ENCODE measurements at regions not wholly inside any gene's neighbourhood (a gene's known extent, or its start where the extent isn't known, plus 50 kb on each side); places are given as distances from the start of the nearest gene placed in this dataset.

DNA sequence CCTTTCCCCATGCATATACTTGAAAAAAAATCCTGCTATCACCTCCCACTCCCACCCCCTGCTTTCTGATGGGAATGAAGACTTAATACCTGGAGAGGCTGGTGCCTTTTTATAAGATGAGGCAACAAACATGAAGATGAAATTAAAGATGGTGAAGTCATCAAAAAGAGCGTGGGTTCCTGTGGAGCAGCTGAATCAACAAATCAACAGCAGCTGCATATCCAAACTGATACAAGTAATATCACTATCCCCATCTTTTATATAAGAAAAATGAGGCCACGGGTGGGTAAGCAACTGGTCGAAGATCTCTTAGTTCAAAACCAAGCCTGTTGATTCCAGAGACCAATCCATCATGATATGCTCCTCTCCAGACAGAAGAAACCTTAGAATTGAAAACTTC lies 268.5 kb downstream of the ENC1 start:
- no peak for DNase-seq

DNA sequence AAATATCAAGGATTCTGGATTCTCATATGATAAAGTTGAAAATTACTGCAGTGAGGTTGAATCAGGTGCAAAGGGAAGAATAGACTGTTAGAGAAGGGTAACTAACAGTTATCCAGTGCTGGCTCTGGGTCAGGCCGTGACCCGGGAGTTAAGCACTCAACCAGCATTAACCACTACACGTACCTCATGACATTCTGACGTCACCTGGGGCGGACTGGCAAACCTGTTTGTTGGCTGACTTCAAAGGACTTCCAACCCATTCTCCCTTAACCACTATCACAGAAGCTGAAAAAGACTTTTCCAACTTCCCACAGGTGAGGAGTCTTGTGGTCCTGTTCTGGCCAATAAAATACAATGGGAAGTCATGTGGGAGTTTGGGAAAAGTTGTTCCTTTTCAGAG lies 268.9 kb downstream of the ENC1 start:
- no peak for DNase-seq

DNA sequence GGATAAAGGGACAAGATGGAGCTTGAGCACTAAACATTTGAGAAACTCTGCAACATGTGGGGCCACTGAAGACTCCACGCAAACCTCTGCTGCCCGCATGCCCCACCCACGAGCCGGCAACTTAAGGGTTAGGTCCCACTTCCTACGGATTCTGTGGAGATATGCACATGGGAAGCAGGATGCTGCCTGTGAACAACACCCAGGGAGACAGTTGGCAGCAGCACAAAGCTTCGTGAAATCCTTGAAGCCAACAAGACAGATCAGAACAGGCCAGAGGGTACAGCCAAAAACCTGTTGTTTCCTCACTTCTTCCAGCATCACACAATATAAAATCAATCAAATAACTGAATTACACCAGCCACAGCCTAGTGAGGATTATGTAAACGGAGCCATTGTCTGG lies 270.4 kb downstream of the ENC1 start:
- no peak for DNase-seq

DNA sequence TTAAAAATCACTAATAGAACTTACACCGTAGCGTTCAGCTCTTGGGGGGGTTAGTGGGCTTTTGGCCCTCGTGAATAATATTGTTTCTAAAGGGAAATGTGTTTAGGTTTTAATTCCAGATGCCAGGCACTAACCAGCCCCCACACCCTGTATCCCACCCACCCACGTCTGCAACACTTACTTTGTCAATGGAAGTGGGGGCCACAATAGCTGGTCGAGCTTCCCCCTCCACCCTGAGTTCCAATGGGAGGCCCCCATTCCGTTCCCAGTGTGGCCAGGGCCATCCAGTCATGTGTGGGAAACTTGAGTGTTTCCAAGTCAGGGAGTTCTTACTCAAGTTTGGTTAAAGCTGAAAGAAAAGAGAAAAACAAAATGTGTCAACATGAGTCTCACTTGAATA lies 271.4 kb downstream of the ENC1 start:
- DNase-seq: no peak

DNA sequence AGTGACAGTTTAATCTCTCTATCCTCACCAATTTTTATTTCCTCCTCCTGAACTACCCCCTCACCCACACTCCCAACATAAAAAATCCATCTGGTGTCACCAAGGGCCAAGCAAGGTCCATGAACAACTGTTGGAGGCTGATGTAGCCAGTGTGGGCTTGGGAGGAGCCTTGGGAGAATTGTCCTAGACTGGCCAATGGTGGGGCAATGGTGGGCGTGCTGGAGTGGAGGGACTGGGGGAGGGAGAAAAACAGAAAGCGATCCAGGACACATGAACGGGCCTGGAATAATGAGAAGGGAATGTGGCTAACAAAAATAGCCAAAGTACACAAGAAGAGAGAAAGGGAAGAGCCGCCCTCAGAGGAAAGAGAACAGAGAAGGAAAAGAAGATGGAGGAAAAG lies 272.6 kb downstream of the ENC1 start:
- no peak for DNase-seq

DNA sequence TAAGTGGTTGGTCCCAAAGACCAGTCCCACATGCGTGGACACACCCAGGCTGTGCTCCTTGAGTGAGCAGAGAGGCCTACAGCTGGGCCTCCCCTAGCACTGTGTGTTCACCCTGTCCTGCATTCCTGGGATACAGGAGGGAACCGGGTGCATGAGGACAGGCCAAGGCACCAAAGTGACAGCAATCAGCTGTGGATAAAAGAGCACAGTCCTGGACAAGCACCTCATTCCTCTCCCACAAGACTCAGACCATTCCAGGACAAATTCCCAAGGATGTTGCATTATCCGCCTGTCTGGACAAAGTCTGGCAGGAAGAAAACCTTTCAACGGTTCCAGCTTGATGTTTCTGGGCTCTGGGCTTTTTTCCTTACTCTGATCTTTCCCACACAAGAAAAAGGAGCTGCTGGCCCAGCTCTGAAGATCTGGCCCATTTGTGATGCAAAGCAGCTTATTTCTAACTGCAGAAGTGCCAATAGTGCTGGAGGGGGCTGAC lies 273.2 kb downstream of the ENC1 start:
- DNase-seq: no peak

DNA sequence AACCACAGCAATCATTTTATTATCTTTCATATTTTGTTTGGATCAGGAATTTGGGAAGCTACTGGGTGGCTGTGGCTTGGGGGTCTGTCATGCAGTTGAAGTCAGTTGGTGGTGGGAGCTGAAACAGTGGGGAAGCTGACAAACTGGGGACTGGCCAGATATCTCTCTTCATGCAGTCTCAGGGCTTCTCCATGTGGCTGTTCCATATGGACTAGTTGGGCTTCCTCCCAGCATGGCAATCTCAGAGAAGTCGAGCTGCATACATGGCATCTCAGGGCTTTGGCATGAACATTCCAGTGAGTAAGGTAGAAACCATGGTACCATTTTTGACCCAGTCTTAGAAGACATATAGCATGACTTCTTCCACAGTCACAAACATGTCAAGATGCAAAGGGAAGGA lies 274.8 kb downstream of the ENC1 start:
- no peak for DNase-seq

DNA sequence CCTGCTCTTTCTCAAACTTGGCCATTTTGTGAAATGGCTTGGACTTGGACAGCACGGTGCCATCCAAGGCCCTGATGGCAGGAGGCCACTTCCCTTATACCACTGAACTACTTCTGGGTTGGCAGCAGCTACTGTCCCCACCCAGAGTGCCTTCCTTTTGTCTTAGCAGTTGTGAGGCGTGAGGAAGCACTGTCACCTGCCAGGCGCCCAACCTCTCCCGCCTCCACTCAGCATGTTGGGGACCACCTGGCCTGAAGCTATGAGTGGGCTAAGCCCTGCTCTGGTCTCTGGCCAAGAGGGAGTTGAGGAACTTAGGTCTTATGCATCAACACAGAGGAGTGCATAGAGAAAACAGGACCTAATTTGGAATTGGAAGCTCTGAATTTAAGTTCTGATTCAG lies 276.0 kb downstream of the ENC1 start:
- DNase-seq: no peak

DNA sequence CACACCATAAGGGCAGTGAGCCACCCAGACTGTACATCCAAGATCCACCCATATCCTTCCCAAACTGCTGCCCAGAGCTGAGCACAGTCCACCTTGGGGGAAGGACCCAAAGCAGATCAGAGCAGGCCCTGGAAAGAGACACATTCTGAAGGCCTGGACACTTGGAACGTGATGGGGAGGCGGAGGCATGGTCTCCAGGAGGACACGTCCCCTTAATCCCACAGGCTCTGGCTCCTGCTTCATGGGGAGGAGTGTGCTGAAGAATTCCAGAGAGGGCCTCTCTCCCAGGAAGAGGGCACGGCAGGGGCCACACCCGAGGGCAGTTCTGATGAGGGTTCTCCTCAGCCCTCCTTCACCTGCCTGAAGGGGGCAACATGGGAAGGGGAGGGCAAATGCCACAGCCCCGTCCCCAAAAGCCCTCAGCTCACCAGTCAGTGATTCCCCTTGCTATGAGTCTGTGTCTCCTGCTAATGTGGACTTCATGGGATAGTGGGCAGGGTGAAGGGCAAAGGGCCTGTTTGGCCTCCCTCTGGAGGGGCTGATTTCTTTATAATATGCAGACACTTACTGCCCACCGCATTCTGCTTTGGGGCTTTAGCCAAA lies 276.8 kb downstream of the ENC1 start:
- no peak for DNase-seq

DNA sequence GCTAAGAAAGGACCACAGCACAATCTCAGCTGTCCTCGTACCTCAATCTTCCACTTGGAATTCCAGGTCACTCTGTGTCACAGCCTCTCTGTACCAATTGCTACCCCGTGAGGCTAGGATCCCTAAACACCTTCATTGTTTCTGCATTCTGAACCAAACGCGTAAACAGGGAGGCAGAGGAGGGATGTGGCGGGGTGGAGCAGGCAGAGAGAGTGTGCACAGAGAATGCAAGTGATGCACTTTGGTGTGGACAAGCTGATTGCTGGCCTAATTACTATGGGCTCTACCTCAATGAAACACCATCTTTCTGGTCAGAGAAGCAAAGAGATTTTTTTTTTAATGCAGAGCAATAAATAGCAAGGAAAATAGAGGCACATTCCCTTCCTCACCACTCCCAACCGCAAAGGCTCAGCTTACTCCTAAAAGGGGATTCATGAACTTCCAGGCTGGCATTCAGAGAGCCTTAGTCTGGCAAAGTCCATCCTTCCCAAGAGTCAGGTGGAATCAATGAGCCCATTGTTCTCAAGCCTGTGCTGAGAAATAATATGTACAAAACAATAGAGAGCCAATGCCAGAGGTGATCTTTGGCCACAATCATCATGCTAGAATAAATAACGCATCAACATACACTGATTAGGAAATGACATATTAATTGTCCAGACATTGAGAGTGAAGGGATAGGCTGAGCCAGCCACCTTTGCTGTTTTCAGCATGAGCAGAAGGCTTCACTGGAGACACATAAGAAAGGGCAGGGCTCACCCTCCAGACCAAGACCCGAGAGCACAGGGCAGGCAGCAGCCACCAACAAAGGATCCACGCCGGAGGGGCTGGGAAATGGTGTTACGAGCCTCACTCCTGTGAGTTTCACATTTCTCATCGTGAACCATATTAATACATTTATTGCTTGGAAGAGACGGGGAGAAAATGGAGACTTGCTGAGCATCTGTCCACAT lies 278.8 kb downstream of the ENC1 start:
- no peak for DNase-seq

DNA sequence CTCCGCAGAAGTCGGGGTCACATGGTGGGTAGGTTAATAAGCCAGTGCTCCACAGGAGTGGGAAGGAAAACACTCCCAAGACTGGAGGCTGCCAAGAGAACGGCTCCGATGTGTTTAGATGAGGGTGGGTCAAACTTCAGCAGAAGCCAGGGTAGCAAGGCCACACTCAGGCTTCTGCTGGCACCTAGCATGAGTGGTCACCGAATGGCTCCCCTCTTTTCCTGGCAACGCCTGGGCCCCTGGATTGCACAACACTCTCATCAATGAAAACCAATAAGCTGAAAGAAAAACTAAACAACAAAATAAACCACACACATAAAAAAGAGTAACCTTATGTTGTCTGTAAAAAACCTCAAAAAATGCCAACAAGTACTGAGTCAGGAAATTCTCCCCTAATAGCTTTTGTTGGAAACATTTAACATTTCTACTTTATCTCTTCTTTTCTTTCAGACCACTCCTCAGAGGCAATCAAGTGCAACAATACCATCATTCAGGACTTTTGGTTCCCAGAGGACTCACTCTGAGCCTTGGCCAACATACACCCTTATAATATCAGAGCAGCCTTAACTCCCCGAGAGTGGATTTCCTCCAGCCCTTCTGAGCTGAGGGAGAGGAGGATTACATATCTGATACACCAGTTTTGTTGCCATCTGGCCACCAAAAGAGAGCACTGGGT lies 279.9 kb downstream of the ENC1 start:
- no peak for DNase-seq

DNA sequence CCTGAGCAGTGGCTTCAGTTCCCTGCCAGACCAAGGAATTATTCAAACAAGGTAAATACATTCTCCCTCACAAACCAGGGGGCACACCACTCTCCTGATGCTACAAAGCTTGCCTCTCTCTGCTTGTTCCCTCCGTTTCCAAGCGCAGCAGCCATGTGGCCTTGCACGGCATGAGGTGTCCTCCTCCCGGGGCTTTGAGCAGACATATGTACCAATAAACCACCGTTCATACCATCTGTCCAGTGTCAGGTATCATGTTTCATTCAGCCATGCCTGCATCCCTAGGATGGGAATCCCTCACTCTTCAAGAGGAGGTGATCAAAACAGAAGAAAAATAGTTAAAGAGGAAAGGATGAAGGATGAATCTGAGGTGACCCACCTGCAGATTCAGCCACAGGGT lies 282.7 kb downstream of the ENC1 start:
- no peak for DNase-seq

DNA sequence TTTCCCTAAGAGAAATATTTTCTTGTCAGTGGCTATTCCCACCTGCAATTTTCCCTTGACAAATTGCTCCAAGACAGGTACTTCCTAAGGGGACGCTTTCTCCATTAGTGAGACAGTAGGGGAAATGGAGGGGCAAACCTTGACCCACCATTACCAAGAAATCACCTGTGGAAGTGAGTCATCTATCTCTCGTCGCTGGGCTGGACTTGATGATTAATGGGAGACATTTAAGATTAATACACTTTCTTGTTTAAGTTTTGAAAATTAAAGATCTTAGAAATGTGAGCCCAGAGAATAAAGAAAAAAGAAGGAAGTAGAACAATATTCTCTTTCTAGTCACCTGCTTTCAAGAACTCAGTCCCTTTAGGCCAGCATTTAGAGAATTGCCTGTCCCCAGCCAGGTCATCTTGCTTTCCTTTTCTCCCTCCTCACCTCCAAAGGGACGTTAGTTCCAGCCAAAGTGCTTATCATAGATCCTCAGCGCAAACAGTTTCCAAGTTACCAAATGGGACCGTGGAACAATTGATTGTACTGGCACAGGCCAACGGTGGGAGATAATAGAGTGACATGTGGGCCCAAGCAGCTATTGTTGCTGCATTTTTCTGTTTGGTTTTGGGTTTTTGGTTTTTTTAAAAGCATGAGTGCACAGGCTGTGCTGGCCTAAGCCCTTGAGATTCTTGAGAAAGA lies 284.4 kb downstream of the ENC1 start:
- DNase-seq: no peak

DNA sequence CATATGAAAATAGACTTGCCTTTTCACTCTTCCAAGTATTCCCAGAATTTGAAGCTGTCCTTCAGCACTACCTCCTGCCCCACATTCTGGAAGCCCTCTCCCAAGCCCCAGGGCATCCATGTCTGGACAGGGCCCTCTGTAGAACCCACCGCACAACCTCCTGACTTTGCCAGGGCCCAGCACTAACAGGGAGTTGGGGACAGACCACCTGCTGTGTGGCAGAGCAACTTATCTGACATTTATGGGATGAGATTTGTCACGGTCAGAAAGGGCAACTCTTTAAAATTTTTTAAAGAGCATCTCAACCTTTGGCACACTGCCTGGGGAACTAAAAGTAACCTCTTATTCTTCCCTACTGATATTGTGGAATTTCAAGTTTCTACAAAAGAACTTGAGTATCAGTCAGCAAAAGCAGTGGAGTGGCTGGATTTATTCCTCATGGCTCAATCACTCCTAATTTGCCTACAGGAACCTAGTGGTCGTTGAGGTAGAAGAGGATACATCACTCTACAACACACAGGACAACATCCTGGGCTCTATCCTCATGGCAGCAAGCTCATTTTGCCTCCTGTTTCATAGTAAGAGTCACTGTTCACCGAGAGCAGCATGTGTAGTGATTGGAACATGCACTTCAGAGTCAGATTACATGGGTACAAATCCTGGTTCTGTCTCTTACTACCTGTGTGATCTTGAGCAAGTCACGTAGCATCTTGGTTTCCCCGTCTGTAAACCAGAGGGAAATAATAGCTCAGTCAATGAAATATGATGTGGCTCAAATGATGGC lies 285.3 kb downstream of the ENC1 start:
- DNase-seq: no peak

DNA sequence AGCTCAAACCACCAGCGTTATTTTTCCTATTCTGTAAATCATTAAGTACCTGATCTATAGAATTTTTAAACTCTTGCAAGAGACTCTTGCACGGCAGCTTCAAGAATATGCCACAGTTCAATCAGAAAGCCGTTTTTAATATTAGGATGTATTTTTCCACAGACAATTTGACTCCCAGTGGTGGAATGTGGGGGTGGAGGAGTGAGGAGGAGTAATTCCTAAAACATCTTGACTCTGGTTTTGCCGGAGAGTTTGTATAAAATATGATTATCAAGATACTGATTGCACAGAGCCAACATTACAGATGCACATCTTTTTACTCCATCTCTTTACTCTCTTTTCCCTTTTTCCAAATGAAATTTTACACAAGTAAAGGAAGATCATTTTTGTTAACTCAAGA lies 288.3 kb downstream of the ENC1 start:
- DNase-seq: no peak

DNA sequence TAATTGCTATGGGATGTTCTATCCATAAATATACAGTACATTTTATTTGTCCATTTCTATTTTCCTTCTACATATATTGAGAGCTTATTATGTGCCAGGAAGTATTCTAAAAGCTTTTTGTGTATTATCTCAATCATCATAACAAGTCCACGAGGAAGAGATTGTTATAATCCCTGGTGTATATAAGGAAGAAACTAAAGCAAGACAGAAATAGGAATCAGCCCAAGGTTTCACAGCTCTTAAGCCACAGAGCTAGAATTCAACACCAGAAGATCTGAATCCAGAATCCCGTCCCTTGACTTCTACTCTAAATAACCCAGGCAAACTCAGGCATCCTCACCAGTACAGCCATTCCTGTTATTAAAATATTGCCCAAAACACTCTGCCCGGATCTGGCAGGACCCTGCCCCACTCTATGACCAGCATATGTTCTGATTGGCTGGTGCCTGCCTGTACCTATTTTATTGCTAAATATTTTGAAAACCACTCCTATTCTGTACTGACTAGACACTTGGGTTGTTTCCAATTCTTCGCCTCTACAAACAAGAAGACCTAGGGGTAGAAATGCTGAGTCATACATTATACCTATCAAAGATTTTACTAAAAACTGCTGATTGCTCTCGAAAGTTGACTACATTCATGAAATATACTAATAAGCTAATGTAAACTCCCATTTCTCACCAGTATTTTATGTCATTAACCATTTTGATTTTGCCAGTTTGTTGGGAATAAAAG lies 297.4 kb downstream of the ENC1 start:
- DNase-seq: no peak

DNA sequence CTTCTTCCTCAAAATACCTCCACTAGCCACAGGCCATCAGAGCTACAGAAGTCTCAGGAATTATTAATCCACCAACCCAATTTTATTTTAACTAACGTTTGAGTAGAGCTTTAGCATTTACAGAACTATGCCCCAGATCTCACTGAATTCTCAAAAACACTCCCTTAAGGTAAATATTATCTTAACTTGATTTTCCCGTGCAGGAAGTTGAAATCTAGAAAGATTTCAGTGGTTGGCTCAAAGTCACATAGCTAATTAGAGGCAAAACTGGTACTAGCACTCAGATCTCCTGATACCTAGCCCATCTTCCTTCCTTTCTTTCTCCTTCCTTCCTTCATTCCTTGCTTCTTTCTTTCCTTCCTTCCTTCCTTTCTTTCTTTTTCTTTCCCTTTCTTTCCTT lies 298.3 kb downstream of the ENC1 start:
- no peak for DNase-seq

DNA sequence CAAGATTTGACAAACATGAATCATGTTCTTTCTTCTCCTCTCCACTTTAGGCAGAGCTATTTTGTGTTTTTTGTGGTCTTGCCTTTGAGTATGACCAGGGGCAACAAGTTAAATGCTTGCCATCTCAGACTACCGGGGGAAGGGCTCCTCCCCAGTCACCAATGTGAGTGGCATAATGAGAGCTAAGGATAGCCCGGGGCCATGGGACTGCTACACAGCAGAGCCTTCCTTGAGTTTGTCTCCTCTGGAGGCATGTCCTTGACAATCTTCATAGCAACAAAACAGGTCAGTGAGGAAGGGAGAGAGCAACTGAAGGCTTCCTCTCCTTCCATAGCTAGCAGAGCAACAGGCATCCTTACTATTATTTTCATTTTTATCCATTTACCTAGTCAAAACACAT lies 299.3 kb downstream of the ENC1 start:
- DNase-seq: no peak

DNA sequence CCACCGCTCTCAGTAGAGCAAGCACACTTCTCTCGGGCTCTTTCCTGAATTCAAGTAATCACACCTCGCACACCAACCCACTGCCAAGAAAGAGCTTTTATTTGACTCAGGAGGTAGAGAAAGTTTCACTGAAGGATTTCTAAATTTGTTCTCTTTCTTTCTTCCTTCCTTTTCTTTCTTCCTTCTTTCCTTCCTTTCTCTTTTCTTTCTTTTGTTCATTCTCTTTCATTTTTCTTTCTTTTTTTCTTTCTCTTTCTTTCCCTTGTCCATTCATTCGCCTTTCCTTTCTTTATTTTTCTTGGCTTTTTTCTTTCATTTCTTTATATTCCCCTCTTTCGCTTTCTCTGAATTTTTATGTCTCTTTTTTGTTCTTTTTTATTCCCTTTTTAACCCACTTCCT lies 300.1 kb downstream of the ENC1 start:
- DNase-seq: no peak

DNA sequence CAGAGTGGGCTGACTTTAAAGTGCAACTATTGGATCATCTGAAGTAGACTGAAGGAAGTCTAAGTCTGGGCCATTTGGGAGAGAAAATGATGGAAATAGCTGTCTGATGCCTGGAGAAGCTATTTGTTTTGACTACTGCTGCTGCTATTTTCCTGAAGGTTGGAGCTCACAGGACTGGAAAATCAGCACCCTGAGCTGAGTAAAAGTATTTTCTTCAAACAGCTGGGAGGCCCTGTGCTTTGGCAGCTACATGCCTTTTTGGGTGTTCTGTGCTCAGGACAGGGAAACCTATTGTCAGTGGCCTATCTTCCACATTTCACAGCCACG lies 302.6 kb downstream of the ENC1 start:
- no peak for DNase-seq

DNA sequence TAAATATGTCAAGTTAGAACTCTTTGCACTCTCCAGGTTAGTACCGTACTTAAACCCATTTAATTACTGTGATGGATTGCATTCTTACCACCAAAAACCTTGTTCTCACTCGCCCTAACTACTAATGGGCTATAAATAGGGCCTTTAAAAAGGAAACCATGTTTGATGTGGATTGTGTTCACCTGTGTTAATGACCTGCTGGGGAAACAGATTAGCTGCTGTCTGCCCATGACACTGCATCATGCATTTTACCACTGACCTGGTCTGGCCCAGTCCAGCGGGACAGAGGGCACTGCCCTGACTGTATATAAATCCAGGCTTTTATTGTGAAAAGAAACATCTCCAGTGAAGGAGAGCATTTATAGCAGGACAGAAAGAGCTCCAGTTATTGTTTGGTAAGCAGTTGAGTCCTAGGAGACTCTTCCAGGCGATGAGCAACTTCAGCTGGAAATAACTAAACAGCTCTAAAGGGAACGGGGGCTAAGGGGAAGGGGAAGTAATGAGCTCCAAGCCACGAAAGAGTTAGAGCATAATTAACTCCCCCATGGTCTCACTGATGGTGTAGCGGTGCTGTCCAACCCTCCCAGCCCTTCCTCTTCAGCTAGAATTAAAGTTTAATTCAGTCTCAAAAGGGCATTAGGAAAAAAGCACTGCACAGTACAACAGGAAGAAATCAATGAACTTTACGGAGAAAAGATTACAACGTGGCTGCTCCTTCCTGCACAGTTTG lies 303.1 kb downstream of the ENC1 start:
- no peak for DNase-seq

Measured in activated T-cell treated with anti-CD3 and anti-CD28 coated beads, Interleukin-2, amount 50 U/mL, for 1 hour (primary cell).